ENCODE measurements at regions not wholly inside any gene's neighbourhood (a gene's known extent, or its start where the extent isn't known, plus 50 kb on each side); places are given as distances from the start of the nearest gene placed in this dataset.

DNA sequence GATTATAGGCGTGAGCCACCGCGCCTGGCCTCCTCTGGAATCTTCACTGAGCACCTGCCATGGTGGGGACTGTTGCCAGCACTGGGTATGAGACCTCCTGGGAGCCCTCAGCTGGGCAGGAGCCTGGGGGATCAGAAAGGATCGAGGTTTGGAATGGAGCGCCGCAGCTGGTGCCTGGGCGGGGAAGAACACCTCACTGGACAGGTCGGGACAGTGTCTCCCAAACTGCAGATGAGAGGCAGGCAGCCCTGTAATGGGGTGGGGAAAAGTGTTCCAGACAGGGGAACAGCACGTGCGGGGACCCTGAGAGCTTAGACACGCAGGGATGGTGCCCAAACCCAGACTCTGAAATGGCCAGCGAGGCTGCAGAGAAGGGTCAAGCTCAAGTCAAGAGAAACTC is 150.9 kb upstream of the C1orf174 start:
- H3K9me3 ChIP-seq (ENCODE audit: severe bottlenecking): no peaks in the 10 kb centered on the region
- TF ChIP-seq, protein P1, sequence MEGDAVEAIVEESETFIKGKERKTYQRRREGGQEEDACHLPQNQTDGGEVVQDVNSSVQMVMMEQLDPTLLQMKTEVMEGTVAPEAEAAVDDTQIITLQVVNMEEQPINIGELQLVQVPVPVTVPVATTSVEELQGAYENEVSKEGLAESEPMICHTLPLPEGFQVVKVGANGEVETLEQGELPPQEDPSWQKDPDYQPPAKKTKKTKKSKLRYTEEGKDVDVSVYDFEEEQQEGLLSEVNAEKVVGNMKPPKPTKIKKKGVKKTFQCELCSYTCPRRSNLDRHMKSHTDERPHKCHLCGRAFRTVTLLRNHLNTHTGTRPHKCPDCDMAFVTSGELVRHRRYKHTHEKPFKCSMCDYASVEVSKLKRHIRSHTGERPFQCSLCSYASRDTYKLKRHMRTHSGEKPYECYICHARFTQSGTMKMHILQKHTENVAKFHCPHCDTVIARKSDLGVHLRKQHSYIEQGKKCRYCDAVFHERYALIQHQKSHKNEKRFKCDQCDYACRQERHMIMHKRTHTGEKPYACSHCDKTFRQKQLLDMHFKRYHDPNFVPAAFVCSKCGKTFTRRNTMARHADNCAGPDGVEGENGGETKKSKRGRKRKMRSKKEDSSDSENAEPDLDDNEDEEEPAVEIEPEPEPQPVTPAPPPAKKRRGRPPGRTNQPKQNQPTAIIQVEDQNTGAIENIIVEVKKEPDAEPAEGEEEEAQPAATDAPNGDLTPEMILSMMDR (IDR thresholded peaks at IDR 0.05; ENCODE audit: low read depth, low read length): no peak
- DNase-seq: no peak
- H3K4me3 ChIP-seq (ENCODE audit: low read depth, low read length): no peak overlapping the region
- H3K36me3 ChIP-seq: no peaks in the 10 kb centered on the region
- no peak overlapping the region for H3K27ac ChIP-seq
- no peaks in the 10 kb centered on the region for H3K27me3 ChIP-seq (ENCODE audit: insufficient read depth, low read depth, severe bottlenecking)

DNA sequence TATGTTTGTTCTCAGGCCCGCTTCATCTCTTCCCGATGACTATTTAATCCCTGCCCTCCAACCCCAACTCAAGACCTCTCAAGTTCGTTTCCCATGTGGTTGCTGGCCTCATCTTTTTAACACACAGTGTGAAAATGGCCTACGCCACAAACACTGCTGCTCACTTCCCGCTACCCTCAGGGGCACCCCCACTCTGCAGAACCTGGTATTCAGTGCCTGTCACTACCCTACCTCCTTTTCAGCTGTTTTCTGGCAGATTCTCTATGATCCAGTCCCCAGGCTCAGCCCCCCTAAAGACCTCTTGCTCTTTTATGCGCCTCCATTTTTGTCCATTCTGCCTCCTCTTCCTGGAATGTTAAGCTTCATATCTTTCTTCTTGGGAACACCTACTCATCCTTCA is 152.6 kb upstream of the C1orf174 start:
- Histone ChIP-seq H3K9me3 (ENCODE audit: severe bottlenecking) (no peaks in the 10 kb centered on the region), H3K27ac (no peak overlapping the region), H3K36me3 (no peaks in the 10 kb centered on the region), H3K27me3 (ENCODE audit: insufficient read depth, low read depth, severe bottlenecking) (no peaks in the 10 kb centered on the region), H3K4me3 (ENCODE audit: low read depth, low read length) (no peak overlapping the region)
- DNase-seq: no peak
- TF ChIP-seq, protein P1 (IDR thresholded peaks at IDR 0.05; ENCODE audit: low read depth, low read length): no peak

DNA sequence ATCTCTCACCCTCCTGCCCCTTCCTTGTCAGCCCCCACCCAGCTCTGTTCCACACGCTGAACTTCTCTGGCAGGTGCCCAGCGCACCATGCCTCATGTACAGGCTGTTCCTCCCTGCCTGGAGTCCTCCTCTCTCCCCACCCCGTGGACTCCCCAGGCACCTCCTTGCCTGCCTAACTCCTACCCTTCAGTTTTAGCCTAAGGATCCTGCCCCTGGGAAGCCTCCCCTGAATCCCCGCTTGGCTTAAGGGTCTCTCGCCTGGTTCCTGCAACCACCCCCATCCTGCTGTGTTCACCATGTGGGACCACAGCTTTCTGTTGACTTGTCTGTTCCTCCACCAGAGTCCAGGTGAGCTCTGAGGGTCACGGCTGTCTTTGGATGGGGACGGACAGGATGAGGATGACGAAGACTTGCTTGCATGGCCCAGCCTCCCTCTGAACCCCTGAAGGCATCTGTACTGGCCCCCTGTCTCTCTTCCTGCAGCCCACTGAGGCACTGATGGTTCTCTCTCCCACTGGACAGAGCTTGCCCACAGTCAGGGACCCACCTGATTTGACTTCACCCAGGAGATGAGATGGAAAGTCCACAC is 153.2 kb upstream of the C1orf174 start:
- H3K27ac ChIP-seq: no peak overlapping the region
- TF ChIP-seq, protein P1 (IDR thresholded peaks at IDR 0.05; ENCODE audit: low read depth, low read length): no peak
- DNase-seq: no peak
- no peaks in the 10 kb centered on the region for H3K9me3 ChIP-seq (ENCODE audit: severe bottlenecking)
- no peak overlapping the region for H3K4me3 ChIP-seq (ENCODE audit: low read depth, low read length)
- H3K27me3 ChIP-seq (ENCODE audit: insufficient read depth, low read depth, severe bottlenecking): no peaks in the 10 kb centered on the region
- no peaks in the 10 kb centered on the region for H3K36me3 ChIP-seq

DNA sequence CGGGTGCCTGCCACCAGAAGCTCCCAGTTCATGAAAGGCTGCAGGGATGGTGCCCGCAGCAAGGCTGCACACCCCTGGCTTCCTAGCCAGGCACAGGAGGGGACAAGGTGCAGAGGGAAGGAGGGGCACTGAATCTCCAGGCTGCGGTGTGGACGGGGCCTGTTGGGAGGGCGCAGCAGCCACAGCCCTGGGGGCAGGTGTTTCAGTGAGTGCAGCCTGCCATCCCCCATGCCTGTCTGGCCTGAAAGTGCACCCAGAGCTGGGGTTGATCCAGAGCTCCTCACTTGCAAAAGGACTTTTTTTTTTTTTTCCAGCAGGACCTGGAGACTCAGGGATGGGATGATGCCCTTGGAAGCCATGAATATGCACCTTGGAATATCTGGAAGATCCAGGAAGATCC is 153.7 kb upstream of the C1orf174 start:
- H3K27me3 ChIP-seq (ENCODE audit: insufficient read depth, low read depth, severe bottlenecking): no peaks in the 10 kb centered on the region

DNA sequence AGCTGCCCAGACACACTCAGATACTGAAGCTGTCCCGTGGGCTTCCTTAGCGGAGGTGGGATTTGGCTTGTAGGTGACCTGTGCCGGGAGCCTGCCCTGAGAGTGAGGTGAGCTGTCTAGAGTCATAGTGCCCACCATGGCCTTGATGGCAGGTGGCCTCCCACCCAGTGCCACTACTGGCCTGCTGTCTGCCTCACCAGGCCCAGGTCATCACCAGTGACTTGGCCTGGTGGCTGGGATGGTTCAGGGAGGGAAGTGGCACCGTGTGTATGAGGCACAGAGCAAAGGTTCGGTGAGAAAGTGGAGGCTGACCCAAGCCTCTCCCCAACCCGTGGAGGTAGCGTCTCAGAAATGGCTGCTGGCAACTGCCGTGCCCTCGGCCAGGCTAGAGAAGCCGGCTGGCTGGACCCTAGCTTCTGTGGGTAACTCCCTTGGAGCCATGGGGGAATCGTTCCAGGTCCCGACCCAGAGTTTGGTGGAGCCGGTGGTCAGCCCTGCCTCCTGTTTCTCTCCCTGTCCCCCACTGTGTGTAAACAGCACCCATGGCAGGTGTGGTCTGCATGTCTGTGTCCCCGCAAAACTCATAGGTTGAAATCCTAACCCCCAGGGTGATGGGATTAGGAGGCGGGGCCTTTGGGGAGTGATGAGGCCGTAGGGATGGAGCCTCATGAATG is 155.4 kb upstream of the C1orf174 start:
- Histone ChIP-seq H3K4me3 (ENCODE audit: low read depth, low read length) (no peak overlapping the region), H3K27me3 (ENCODE audit: insufficient read depth, low read depth, severe bottlenecking) (no peaks in the 10 kb centered on the region), H3K27ac (no peak overlapping the region), H3K36me3 (no peaks in the 10 kb centered on the region), H3K9me3 (ENCODE audit: severe bottlenecking) (no peaks in the 10 kb centered on the region)
- TF ChIP-seq, protein P1 (IDR thresholded peaks at IDR 0.05; ENCODE audit: low read depth, low read length): no peak
- DNase-seq: no peak

More for the DNA sequence above, 153.7 kb upstream of the C1orf174 start:
- TF ChIP-seq, protein P1 (IDR thresholded peaks at IDR 0.05; ENCODE audit: low read depth, low read length): no peak
- Histone ChIP-seq H3K4me3 (ENCODE audit: low read depth, low read length) (no peak overlapping the region), H3K9me3 (ENCODE audit: severe bottlenecking) (no peaks in the 10 kb centered on the region), H3K36me3 (no peaks in the 10 kb centered on the region), H3K27ac (no peak overlapping the region)
- DNase-seq: no peak

DNA sequence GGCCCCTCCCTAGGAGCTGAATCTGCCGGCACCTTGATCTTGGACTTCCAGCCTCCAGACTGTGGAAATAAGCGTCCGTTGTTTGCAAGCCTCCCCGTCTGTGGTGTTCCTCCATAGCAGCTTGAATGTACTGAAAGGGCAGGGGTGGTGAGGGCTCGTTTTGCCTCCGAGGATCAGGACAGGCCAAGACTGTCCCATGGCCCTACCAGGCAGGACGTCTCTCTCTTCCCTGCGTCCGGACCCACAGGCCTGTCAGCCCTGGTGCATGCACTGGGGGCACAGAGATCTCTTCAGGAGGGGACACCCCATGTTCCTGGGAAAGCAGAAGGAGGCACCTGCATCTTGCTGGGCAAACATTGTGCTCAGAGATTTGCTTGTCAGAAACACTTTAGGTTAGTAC is 156.3 kb upstream of the C1orf174 start:
- Histone ChIP-seq H3K36me3 (no peaks in the 10 kb centered on the region), H3K9me3 (ENCODE audit: severe bottlenecking) (no peaks in the 10 kb centered on the region), H3K4me3 (ENCODE audit: low read depth, low read length) (no peak overlapping the region), H3K27me3 (ENCODE audit: insufficient read depth, low read depth, severe bottlenecking) (no peaks in the 10 kb centered on the region), H3K27ac (no peak overlapping the region)
- TF ChIP-seq, protein P1 (IDR thresholded peaks at IDR 0.05; ENCODE audit: low read depth, low read length): no peak
- DNase-seq: no peak
